K562 (cell line): ENCODE measurements at regions not wholly inside any gene's neighbourhood (a gene's known extent, or its start where the extent isn't known, plus 50 kb on each side); places are given as distances from the start of the nearest gene placed in this dataset.

Experiments used
- ATAC-seq: fragments of 200-7000 bp; cut with Tn5 transposase; 3 replicates; pipeline ENCODE4 v1.9.1; 2020; ENCODE audit warnings: moderate library complexity
- BruUV-seq: library from RNA; stranded (reverse); fragments of 400-500 nt; replicated peaks from 2 replicates; lab custom pipeline; 2021; lab: Mats Ljungman, UMichigan
- CTCF ChIA-PET: fragments of 300-600 bp; formaldehyde crosslinking; extraction: SDS; loops from one replicate; lab custom pipeline; 2021; ENCODE audit warnings: low intra/inter-chr PET ratio; lab: Yijun Ruan, JAX
- POLR2A ChIA-PET: fragments of 300-600, 350-650 bp; sonication (Branson Sonifier 250); formaldehyde crosslinking; extraction: SDS; loops from one replicate; lab custom pipeline; 2021; ENCODE audit warnings: antibody characterized with exemption, inconsistent platforms; lab: Yijun Ruan, JAX
- DNase-seq, 4 experiments: peaks; one replicate each; pipeline versions ENCODE4 v3.0.0 to v3.0.0-alpha.2; 2011 to 2018; ENCODE audit warnings: low spot score in 3 of 4, mixed read lengths in 3 of 4; ENCODE audit errors: extremely low read depth in 1 of 4
- FAIRE-seq: peaks from 2 replicates; lab custom pipeline; 2011; peaks lifted over from hg19 to GRCh38; lab: Jason Lieb, UNC
- H2AFZ ChIP-seq: 2 replicates; pipeline ENCODE4 v1.6.0; 2011; ENCODE audit warnings: low read depth, low read length, control low read depth, inconsistent platforms
- H3K27ac ChIP-seq: fragments of 200-600 bp; 3 replicates; pipeline ENCODE4 v1.8.0; 2011; ENCODE audit warnings: low read depth, mild to moderate bottlenecking, control low read depth, inconsistent platforms, low read length, moderate library complexity, mixed read lengths; ENCODE audit errors: extremely low read depth
- H3K27me3 ChIP-seq, 2 experiments: fragments of 300-600 bp in 1 of 2; 2 replicates in 1 of 2; 3 replicates in 1 of 2; pipeline versions ENCODE4 v1.6.0 to v1.8.0; 2011; ENCODE audit warnings: inconsistent platforms in 2 of 2, low read length in 2 of 2, mild to moderate bottlenecking in 1 of 2, mixed read lengths in 1 of 2, moderate library complexity in 1 of 2; ENCODE audit not compliant: control insufficient read depth in 2 of 2, insufficient read depth in 2 of 2
- H3K36me3 ChIP-seq: fragments of 300-600 bp; 3 replicates; pipeline ENCODE4 v1.8.0; 2011; ENCODE audit warnings: mild to moderate bottlenecking, low read length, inconsistent platforms; ENCODE audit not compliant: control insufficient read depth, insufficient read depth
- H3K4me1 ChIP-seq, 2 experiments: fragments of 200-600 bp in 1 of 2; replicated peaks in 1 of 2; 2 replicates in 1 of 2; 3 replicates in 1 of 2; pipeline versions ENCODE4 v1.5.1 to v1.8.0; 2011; ENCODE audit warnings: inconsistent platforms in 2 of 2, low read length in 2 of 2, mild to moderate bottlenecking in 1 of 2, mixed read lengths in 1 of 2, moderate library complexity in 1 of 2; ENCODE audit not compliant: control insufficient read depth in 2 of 2, insufficient read depth in 2 of 2
- H3K4me2 ChIP-seq: 2 replicates; pipeline ENCODE4 v1.6.1; 2011; ENCODE audit warnings: low read length, control low read depth, inconsistent platforms, mixed read lengths; ENCODE audit not compliant: insufficient read depth
- H3K4me3 ChIP-seq: fragments of 200-600 bp; sonication (generic), shearing (Covaris generic); 2 replicates; pipeline ENCODE4 v1.5.1; 2016; ENCODE audit warnings: control low read depth, inconsistent platforms
- H3K79me2 ChIP-seq: fragments of 200-600 bp; 3 replicates; pipeline ENCODE4 v1.8.0; 2011; ENCODE audit warnings: low read length, inconsistent platforms; ENCODE audit not compliant: control insufficient read depth, insufficient read depth
- H3K9ac ChIP-seq, 2 experiments: 2 replicates each; pipeline versions ENCODE4 v1.6.0 to v1.6.1; 2011; ENCODE audit warnings: low read depth in 2 of 2, low read length in 2 of 2, control low read depth in 1 of 2, inconsistent platforms in 1 of 2, mild to moderate bottlenecking in 1 of 2, mixed read lengths in 1 of 2; ENCODE audit not compliant: insufficient read depth in 1 of 2
- H3K9me1 ChIP-seq: one replicate; pipeline ENCODE4 v1.6.0; 2011; ENCODE audit warnings: inconsistent platforms, mild to moderate bottlenecking, low read length, moderate library complexity; ENCODE audit not compliant: control insufficient read depth, insufficient read depth
- H3K9me3 ChIP-seq: replicated peaks from 2 replicates; pipeline ENCODE4 v1.5.1; 2011; ENCODE audit warnings: low read depth, low read length, inconsistent platforms; ENCODE audit not compliant: control insufficient read depth, insufficient read depth
- H4K20me1 ChIP-seq: replicated peaks from 2 replicates; pipeline ENCODE4 v1.6.1; 2011; ENCODE audit warnings: low read length, inconsistent platforms, mixed read lengths; ENCODE audit not compliant: control insufficient read depth, insufficient read depth
- ARHGAP35 ChIP-seq: fragments of 450-650 bp; IDR thresholded peaks from 2 replicates; pipeline ENCODE4 v1.6.1; 2018; ENCODE audit not compliant: partially characterized antibody
- ETS2 ChIP-seq: IDR thresholded peaks from 2 replicates; pipeline ENCODE4 v1.6.1; 2016; ENCODE audit warnings: borderline replicate concordance, missing genetic modification characterization, mild to moderate bottlenecking, moderate library complexity, missing compliant biosample characterization; ENCODE audit not compliant: poor library complexity, severe bottlenecking
- FOSL1 ChIP-seq: fragments of 200-800 bp; sonication (Bioruptor generic); conservative IDR thresholded peaks from 2 replicates; pipeline ENCODE4 v1.6.1; 2016; ENCODE audit warnings: missing genetic modification characterization, missing compliant biosample characterization
- HMG20A ChIP-seq: fragments of 450-650 bp; formaldehyde crosslinking; conservative IDR thresholded peaks from 2 replicates; pipeline ENCODE4 v1.4.0; 2020; ENCODE audit warnings: mild to moderate bottlenecking, mixed read lengths
- KDM4B ChIP-seq, 2 experiments: fragments of 450-650 bp in 1 of 2; sonication (generic) in 1 of 2; IDR thresholded peaks; 2 replicates each; pipeline ENCODE4 v1.6.1; 2016 to 2017; ENCODE audit warnings: borderline replicate concordance in 2 of 2, antibody characterized with exemption in 1 of 2, low read depth in 1 of 2, mild to moderate bottlenecking in 1 of 2
- KLF1 ChIP-seq: fragments of 450-650 bp; IDR thresholded peaks from 2 replicates; pipeline ENCODE4 v1.6.1; 2016; ENCODE audit warnings: missing genetic modification characterization, missing compliant biosample characterization
- POLR2A ChIP-seq: fragments of 450-650 bp; conservative IDR thresholded peaks from 2 replicates; pipeline ENCODE4 v1.6.1; 2016
- SAFB ChIP-seq: fragments of 200-400 bp; formaldehyde crosslinking; IDR thresholded peaks from 2 replicates; pipeline ENCODE4 v1.6.1; 2017; ENCODE audit warnings: low read depth, low read length, borderline replicate concordance
- SRSF9 ChIP-seq: fragments of 200-400 bp; formaldehyde crosslinking; IDR thresholded peaks from 2 replicates; pipeline ENCODE4 v1.6.1; 2017; ENCODE audit warnings: low read depth, low read length, borderline replicate concordance
- ZC3H4 ChIP-seq: sonication (generic); formaldehyde crosslinking; IDR thresholded peaks from 2 replicates; pipeline ENCODE4 v1.9.0; 2021; ENCODE audit warnings: missing genetic modification reagents, borderline replicate concordance
- ZKSCAN8 ChIP-seq: fragments of 200-800 bp; sonication (Bioruptor generic); IDR thresholded peaks from 2 replicates; pipeline ENCODE4 v1.6.1; 2016; ENCODE audit warnings: missing genetic modification characterization, missing compliant biosample characterization
- ZNF23 ChIP-seq: fragments of 250-450 bp; sonication (Bioruptor Pico); IDR thresholded peaks from 2 replicates; pipeline ENCODE4 v1.4.0; 2020; ENCODE audit warnings: mild to moderate bottlenecking
- ZNF232 ChIP-seq: sonication (generic); formaldehyde crosslinking; IDR thresholded peaks from 2 replicates; pipeline ENCODE4 v1.8.0; 2022; ENCODE audit warnings: mild to moderate bottlenecking, missing genetic modification reagents
- ZZZ3 ChIP-seq: fragments of 450-650 bp; IDR thresholded peaks from 2 replicates; pipeline ENCODE4 v1.6.1; 2016; ENCODE audit warnings: antibody characterized with exemption, mild to moderate bottlenecking, moderate library complexity
- WGBS: fragments of 100-300 bp; shearing (Covaris generic); methylation state at CpG from one replicate; pipeline ENCODE4 v1.1.6; 2016; ENCODE audit warnings: low coverage, mixed read lengths; ENCODE audit not compliant: insufficient coverage; ENCODE audit errors: missing lambda C conversion rate; 5-methylcytosine and 5-hydroxymethylcytosine counted together
- in situ Hi-C: fragments of 300-500 bp; cut with MboI; formaldehyde crosslinking; loops from 4 replicates; pipeline ENCODE4 v1.15.0; 2018; ENCODE audit warnings: inconsistent platforms, mixed read lengths
- intact Hi-C: fragments of 100-400 bp; cut with micrococcal nuclease; formaldehyde crosslinking; loops from 2 replicates; pipeline ENCODE4 v1.14.2; 2022
- TF ChIP-seq, protein P1 (sequence below), 2 experiments: fragments of 450-650 bp; IDR thresholded peaks; 2 replicates each; pipeline ENCODE4 v1.6.1; 2018; ENCODE audit warnings: mild to moderate bottlenecking in 2 of 2, low read depth in 1 of 2; ENCODE audit not compliant: partially characterized antibody in 2 of 2
- TF ChIP-seq, protein P2 (sequence below): fragments of 250-450 bp; sonication (Bioruptor Pico); IDR thresholded peaks from 2 replicates; pipeline ENCODE4 v1.4.0; 2020; ENCODE audit warnings: mild to moderate bottlenecking

DNA sequence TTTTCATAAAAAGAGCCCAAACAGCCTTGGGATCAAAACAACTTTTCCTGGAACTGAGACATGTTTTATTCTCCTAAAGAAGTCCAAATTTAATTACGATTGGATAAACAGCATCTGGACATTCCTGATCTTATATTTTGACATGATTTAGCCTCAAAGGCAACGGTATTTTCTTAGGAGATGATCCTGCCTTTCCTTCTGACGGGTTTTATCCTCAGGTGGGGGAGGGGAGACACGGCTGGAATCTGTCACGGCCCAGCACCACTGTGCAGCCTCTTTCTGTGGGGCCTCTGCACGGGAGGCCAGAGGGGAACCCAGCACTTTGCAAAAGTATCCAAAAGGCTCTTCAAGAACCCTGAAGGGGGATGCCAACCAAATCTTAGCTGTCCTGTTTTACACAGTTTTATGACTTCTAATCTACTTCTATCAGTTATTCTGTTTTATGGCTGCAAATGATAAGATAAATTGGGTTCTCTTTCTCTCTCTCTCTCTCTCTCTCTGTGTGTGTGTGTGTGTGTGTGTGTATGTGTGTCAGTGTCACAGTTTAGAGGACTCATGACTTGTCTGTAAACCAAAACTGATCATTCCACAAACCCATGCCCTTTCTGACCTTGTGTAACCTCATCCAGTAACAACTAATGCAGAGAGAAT lies 321.1 kb upstream of the NPVF start (continued):
- no peak for TF ChIP-seq SRSF9

DNA sequence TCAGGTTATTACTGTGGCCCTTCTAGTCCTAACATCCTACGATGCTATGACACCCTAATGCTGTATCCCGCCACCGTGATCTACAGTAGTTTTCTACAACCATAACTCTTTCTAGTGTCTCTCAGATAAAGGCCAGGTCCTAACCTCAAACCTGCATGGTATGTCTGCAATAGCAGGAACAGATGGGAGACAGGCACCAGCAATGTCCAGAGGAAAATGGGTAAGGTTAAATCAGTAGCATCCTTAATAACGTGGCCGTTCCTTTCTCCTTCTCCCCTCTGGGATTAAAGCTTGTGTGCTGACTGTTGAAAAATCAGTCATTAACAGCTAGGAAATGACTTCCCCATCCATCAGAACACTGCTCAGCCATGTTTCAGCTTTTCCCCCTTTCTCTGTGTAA lies 321.9 kb upstream of the NPVF start:
- H3K9ac ChIP-seq = no peak overlapping the region
- H2AFZ ChIP-seq = no peak overlapping the region
- H3K4me3 ChIP-seq = no peak overlapping the region
- H3K27ac ChIP-seq = no peak overlapping the region
- H4K20me1 ChIP-seq = no peaks in the 10 kb centered on the region; the same call in 1 of the 2 replicates
- FAIRE-seq (no peak), DNase-seq (no peak), ATAC-seq (no peak)
- peaks cover 2 to 42% of the 10 kb centered on the region in 2 experiments for H3K27me3 ChIP-seq
- intact Hi-C loops (no loop called here), in situ Hi-C loops (no loop called here)
- no peaks in the 10 kb centered on the region for H3K79me2 ChIP-seq
- H3K4me2 ChIP-seq = no peak overlapping the region
- no peaks in the 10 kb centered on the region for H3K9me3 ChIP-seq
- 2% methylated on average over 5 of the region's 5 CpGs for WGBS
- H3K36me3 ChIP-seq = no peaks in the 10 kb centered on the region
- H3K9me1 ChIP-seq = no peaks in the 10 kb centered on the region
- ChIA-PET CTCF (interaction anchor here (1.0 to 1.2 kb wide), 2 partner anchors 16 kb away, joined by 3 to 4 read pairs; no protein-coding TSS in a partner anchor), POLR2A (interaction anchor here (0.5 kb wide), 1 partner anchor 35 kb away, joined by 3 read pairs; no protein-coding TSS in a partner anchor)
- no peaks in the 10 kb centered on the region for H3K4me1 ChIP-seq
- no TSS peak for BruUV-seq
- TF ChIP-seq ARHGAP35 (no peak), HMG20A (no peak), ETS2 (tag) (no peak), ZC3H4 (CRISPR knock-in tag) (no peak), ZZZ3 (no peak), POLR2A (no peak), ZNF23 (CRISPR knock-in tag) (no peak), KLF1 (tag) (no peak), ZNF232 (CRISPR knock-in tag) (no peak), KDM4B (IDR thresholded peaks at IDR 0.05; ENCODE audit: borderline replicate concordance in 2 of 2, low read depth in 1 of 2) (no peak), ZKSCAN8 (CRISPR knock-in tag) (no peak), FOSL1 (tag) (no peak), SAFB (no peak)
- TF ChIP-seq, protein P1, sequence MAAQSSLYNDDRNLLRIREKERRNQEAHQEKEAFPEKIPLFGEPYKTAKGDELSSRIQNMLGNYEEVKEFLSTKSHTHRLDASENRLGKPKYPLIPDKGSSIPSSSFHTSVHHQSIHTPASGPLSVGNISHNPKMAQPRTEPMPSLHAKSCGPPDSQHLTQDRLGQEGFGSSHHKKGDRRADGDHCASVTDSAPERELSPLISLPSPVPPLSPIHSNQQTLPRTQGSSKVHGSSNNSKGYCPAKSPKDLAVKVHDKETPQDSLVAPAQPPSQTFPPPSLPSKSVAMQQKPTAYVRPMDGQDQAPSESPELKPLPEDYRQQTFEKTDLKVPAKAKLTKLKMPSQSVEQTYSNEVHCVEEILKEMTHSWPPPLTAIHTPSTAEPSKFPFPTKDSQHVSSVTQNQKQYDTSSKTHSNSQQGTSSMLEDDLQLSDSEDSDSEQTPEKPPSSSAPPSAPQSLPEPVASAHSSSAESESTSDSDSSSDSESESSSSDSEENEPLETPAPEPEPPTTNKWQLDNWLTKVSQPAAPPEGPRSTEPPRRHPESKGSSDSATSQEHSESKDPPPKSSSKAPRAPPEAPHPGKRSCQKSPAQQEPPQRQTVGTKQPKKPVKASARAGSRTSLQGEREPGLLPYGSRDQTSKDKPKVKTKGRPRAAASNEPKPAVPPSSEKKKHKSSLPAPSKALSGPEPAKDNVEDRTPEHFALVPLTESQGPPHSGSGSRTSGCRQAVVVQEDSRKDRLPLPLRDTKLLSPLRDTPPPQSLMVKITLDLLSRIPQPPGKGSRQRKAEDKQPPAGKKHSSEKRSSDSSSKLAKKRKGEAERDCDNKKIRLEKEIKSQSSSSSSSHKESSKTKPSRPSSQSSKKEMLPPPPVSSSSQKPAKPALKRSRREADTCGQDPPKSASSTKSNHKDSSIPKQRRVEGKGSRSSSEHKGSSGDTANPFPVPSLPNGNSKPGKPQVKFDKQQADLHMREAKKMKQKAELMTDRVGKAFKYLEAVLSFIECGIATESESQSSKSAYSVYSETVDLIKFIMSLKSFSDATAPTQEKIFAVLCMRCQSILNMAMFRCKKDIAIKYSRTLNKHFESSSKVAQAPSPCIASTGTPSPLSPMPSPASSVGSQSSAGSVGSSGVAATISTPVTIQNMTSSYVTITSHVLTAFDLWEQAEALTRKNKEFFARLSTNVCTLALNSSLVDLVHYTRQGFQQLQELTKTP (IDR thresholded peaks at IDR 0.05; ENCODE audit: low read depth in 1 of 2, partially characterized antibody in 2 of 2) = no peak
- TF ChIP-seq, protein P2, sequence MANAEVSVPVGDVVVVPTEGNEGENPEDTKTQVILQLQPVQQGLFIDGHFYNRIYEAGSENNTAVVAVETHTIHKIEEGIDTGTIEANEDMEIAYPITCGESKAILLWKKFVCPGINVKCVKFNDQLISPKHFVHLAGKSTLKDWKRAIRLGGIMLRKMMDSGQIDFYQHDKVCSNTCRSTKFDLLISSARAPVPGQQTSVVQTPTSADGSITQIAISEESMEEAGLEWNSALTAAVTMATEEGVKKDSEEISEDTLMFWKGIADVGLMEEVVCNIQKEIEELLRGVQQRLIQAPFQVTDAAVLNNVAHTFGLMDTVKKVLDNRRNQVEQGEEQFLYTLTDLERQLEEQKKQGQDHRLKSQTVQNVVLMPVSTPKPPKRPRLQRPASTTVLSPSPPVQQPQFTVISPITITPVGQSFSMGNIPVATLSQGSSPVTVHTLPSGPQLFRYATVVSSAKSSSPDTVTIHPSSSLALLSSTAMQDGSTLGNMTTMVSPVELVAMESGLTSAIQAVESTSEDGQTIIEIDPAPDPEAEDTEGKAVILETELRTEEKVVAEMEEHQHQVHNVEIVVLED (CRISPR knock-in tag) = no peak
